BLaER1 (cell line): ENCODE measurements at regions not wholly inside any gene's neighbourhood (a gene's known extent, or its start where the extent isn't known, plus 50 kb on each side); places are given as distances from the start of the nearest gene placed in this dataset.
"Not testable (repeated sequence)": the region's sequence is repeated elsewhere in the genome, so short reads cannot be mapped to it uniquely, and the experiment has no call there.

Source experiments
- H3K27ac ChIP-seq: shearing (Covaris generic); formaldehyde crosslinking; 2 replicates; pipeline ENCODE4 v1.8.1; 2022
- H3K27me3 ChIP-seq: shearing (Covaris generic); formaldehyde crosslinking; 2 replicates; pipeline ENCODE4 v1.8.1; 2022
- H3K36me3 ChIP-seq: shearing (Covaris generic); formaldehyde crosslinking; 2 replicates; pipeline ENCODE4 v1.8.1; 2022
- H3K4me1 ChIP-seq: shearing (Covaris generic); formaldehyde crosslinking; 2 replicates; pipeline ENCODE4 v1.8.1; 2022
- H3K4me2 ChIP-seq: shearing (Covaris generic); formaldehyde crosslinking; 2 replicates; pipeline ENCODE4 v1.8.1; 2022
- H3K4me3 ChIP-seq: shearing (Covaris generic); formaldehyde crosslinking; 2 replicates; pipeline ENCODE4 v1.8.1; 2022
- H3K9ac ChIP-seq: shearing (Covaris generic); formaldehyde crosslinking; 2 replicates; pipeline ENCODE4 v1.8.1; 2022
- H3K9me3 ChIP-seq: shearing (Covaris generic); formaldehyde crosslinking; 2 replicates; pipeline ENCODE4 v1.8.1; 2022
- H4K20me1 ChIP-seq: shearing (Covaris generic); formaldehyde crosslinking; 2 replicates; pipeline ENCODE4 v1.8.1; 2022
- Cebpa-rat ChIP-seq: shearing (Covaris generic); IDR thresholded peaks from 2 replicates; pipeline ENCODE4 v1.8.1; 2022

GRCh38 chr3:159482241-159482993, 506.2 kb upstream of the IL12A start:
- no peak for TF ChIP-seq Cebpa-rat
- Histone ChIP-seq H3K4me2 (no peak overlapping the region), H3K4me1 (no peaks in the 10 kb centered on the region), H4K20me1 (no peaks in the 10 kb centered on the region), H3K4me3 (no peak overlapping the region), H3K27me3 (no peaks in the 10 kb centered on the region), H3K27ac (no peak overlapping the region), H3K9ac (no peak overlapping the region), H3K36me3 (no peaks in the 10 kb centered on the region), H3K9me3 (peaks cover 10% of the 10 kb centered on the region)

- H3K27me3 ChIP-seq, result no peaks in the 10 kb centered on the region
- H3K4me1 ChIP-seq, result no peaks in the 10 kb centered on the region
- TF ChIP-seq Cebpa-rat, result no peak
- no peak overlapping the region for H3K9ac ChIP-seq
- H4K20me1 ChIP-seq, result no peaks in the 10 kb centered on the region
- H3K36me3 ChIP-seq, result no peaks in the 10 kb centered on the region
- H3K9me3 ChIP-seq, result peaks cover 10% of the 10 kb centered on the region
- H3K27ac ChIP-seq, result no peak overlapping the region
- H3K4me3 ChIP-seq, result no peak overlapping the region
- H3K4me2 ChIP-seq, result no peak overlapping the region
Observed at GRCh38 chr3:159482994-159483367, 505.7 kb upstream of the IL12A start.

GRCh38 chr3:159486580-159486979, 502.1 kb upstream of the IL12A start:
- H3K36me3 ChIP-seq, result no peaks in the 10 kb centered on the region
- TF ChIP-seq Cebpa-rat, result no peak

DNA sequence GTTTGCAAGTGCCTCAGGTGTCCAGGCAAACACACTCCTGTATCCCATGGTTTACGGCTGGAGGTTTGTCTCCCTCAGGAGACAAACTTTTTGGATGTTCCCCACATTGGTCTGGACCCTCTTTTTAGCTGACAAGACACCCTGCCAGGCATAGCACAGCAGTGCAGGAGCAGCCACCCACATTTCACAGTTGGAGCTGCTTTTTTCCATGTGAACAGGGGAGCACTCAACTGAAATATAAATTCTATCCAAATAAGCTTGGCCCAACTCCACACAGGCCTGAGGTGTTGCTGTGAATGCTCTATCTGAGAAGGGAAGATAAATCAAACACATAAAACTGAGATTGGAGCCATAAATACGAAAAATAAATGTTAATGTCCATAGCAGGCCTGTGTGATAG, 501.3 kb upstream of the IL12A start:
- no peak overlapping the region for H3K9ac ChIP-seq
- no peak overlapping the region for H3K4me2 ChIP-seq
- H3K27me3 ChIP-seq, result no peaks in the 10 kb centered on the region
- peaks cover 6% of the 10 kb centered on the region; the same call in 1 of the 2 replicates for H3K9me3 ChIP-seq
- H3K27ac ChIP-seq, result no peak overlapping the region
- H3K4me3 ChIP-seq, result no peak overlapping the region
- no peaks in the 10 kb centered on the region for H3K4me1 ChIP-seq
- no peak for TF ChIP-seq Cebpa-rat
- H4K20me1 ChIP-seq, result no peaks in the 10 kb centered on the region
- H3K36me3 ChIP-seq, result no peaks in the 10 kb centered on the region

More at GRCh38 chr3:159486580-159486979, 502.1 kb upstream of the IL12A start:
- Histone ChIP-seq H3K9ac (no peak overlapping the region), H3K4me1 (no peaks in the 10 kb centered on the region), H3K4me2 (no peak overlapping the region), H4K20me1 (no peaks in the 10 kb centered on the region), H3K4me3 (no peak overlapping the region), H3K27ac (no peak overlapping the region), H3K27me3 (no peaks in the 10 kb centered on the region), H3K9me3 (peaks cover 6% of the 10 kb centered on the region; the same call in 1 of the 2 replicates)

DNA sequence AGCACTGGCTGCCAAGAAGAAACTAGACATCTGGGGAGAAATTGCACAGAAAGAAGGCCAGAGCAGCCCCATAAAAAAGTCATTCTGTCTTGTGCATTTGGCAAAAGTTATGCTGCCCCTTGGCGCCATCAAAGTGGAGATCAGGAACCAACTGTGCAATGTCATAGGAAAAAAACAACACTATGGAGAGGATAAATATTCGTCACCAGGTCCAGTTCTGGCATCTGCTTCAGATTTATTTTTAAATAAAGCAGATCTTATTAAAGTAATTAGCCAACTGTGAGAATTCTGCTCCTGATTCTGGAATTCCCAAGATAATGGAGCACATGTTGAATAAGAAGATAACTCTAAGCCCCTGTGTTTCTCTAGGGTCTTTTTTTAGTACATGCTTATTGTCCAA, 500.0 kb upstream of the IL12A start:
- Histone ChIP-seq H3K4me2 (no peak overlapping the region), H3K9ac (no peak overlapping the region), H3K4me3 (no peak overlapping the region), H3K9me3 (peaks cover 6% of the 10 kb centered on the region; the same call in 1 of the 2 replicates), H3K27ac (no peak overlapping the region), H3K36me3 (no peaks in the 10 kb centered on the region), H4K20me1 (no peaks in the 10 kb centered on the region), H3K27me3 (no peaks in the 10 kb centered on the region), H3K4me1 (no peaks in the 10 kb centered on the region)
- no peak for TF ChIP-seq Cebpa-rat

DNA sequence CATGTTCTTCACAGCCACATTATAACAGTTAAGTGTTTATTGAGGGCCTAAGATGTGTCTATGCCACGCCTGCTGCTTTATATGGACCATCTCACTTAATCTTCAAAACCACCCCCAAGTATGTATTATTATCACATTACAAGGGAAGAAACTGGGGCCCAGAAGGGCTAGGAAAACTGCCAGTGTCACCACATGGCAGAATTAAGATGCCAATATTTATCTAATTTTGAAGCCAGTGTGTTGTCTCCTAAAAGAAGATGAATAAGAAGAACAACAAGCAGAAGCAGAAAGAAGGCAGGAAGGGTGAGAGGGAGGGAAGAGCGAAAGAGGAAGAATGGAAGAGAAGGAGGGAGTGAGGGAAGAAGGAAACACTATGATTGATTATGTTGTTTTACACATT, 491.3 kb upstream of the IL12A start:
- no peak for TF ChIP-seq Cebpa-rat
- no peak overlapping the region for H3K27ac ChIP-seq
- no peaks in the 10 kb centered on the region for H3K27me3 ChIP-seq
- no peak overlapping the region for H3K4me2 ChIP-seq
- no peaks in the 10 kb centered on the region for H3K36me3 ChIP-seq
- H3K4me3 ChIP-seq, result no peak overlapping the region
- no peak overlapping the region for H3K9ac ChIP-seq
- H3K4me1 ChIP-seq, result no peaks in the 10 kb centered on the region
- no peaks in the 10 kb centered on the region for H4K20me1 ChIP-seq
- H3K9me3 ChIP-seq, result no peaks in the 10 kb centered on the region

GRCh38 chr3:159499031-159499793, 489.4 kb upstream of the IL12A start:
- Histone ChIP-seq H3K9me3 (no peaks in the 10 kb centered on the region), H3K4me1 (no peaks in the 10 kb centered on the region), H3K36me3 (no peaks in the 10 kb centered on the region), H3K4me3 (no peak overlapping the region), H4K20me1 (no peaks in the 10 kb centered on the region), H3K4me2 (no peak overlapping the region), H3K9ac (no peak overlapping the region), H3K27ac (no peak overlapping the region), H3K27me3 (no peaks in the 10 kb centered on the region)
- no peak for TF ChIP-seq Cebpa-rat

DNA sequence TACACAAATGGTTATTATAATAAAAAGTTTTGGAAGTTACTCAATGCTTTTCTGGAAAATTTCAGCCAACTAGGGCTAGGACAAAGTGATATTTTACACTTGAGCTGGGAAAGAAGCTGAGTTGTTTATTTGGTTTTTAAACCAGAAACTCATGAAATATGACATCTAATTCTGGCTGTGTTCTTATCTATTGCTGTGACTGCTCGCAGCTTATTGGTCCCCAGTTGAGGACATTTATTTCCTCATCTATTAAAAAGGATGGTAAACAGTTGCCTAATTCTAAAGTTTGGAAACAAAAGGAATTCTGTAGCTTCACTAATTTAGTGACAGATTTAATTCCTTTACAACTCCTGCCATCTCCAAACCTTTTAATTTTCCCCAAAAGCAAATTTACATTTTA, 487.6 kb upstream of the IL12A start:
- Histone ChIP-seq H3K4me2 (no peak overlapping the region), H3K27ac (no peak overlapping the region), H3K4me1 (no peaks in the 10 kb centered on the region), H3K9me3 (no peaks in the 10 kb centered on the region), H3K27me3 (no peaks in the 10 kb centered on the region), H3K36me3 (no peaks in the 10 kb centered on the region), H4K20me1 (no peaks in the 10 kb centered on the region), H3K4me3 (no peak overlapping the region), H3K9ac (no peak overlapping the region)
- no peak for TF ChIP-seq Cebpa-rat

DNA sequence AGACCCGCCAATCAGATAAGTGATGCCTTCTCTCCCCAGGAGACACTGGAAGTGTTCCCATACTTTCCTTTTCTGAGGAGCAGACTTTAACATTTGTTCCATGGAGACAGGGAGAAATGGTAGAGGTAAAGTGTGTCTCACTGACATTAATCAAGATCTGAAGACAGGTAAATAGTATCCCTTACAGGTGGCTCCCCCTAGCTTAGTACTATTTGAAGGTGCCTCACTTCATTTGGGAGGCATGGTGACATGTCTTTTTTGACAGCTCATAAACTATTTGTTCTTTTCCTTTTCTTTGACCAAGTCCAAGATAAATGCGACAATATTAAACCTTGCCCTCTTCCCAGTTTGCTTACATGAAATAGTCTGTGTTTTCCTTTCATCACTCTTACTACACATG, 485.6 kb upstream of the IL12A start:
- no peaks in the 10 kb centered on the region for H3K9me3 ChIP-seq
- H3K36me3 ChIP-seq, result no peaks in the 10 kb centered on the region

DNA sequence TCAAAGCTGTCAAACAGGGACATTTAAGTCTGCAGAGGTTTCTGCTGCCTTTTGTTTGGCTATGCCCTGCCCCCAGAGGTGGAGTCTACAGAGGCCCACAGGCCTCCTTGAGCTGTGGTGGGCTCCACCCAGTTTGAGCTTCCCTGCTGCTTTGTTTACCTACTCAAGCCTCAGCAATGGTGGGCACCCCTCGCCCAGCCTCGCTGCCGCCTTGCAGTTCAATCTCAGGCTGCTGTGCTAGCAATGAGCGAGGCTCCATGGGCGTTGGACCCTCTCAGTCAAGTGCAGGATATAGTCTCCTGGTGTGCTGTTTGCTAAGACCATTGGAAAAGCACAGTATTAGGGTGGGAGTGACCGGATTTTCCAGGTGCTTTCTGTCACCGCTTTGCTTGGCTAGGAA, 477.6 kb upstream of the IL12A start:
- not testable (repeated sequence) for H4K20me1 ChIP-seq, H3K4me3 ChIP-seq, H3K27me3 ChIP-seq, H3K9me3 ChIP-seq, H3K27ac ChIP-seq, H3K9ac ChIP-seq, H3K4me1 ChIP-seq, H3K4me2 ChIP-seq, H3K36me3 ChIP-seq

More for the DNA sequence above, 485.6 kb upstream of the IL12A start:
- no peaks in the 10 kb centered on the region for H4K20me1 ChIP-seq
- H3K27me3 ChIP-seq, result no peaks in the 10 kb centered on the region
- H3K4me2 ChIP-seq, result no peak overlapping the region
- no peak for TF ChIP-seq Cebpa-rat
- no peaks in the 10 kb centered on the region for H3K4me1 ChIP-seq
- no peak overlapping the region for H3K9ac ChIP-seq
- H3K27ac ChIP-seq, result no peak overlapping the region
- no peak overlapping the region for H3K4me3 ChIP-seq
